SK-N-MC (cell line): ENCODE measurements at regions not wholly inside any gene's neighbourhood (a gene's known extent, or its start where the extent isn't known, plus 50 kb on each side); places are given as distances from the start of the nearest gene placed in this dataset.

Experiments
- EZH2 ChIP-seq: fragments of 200-600 bp; sonication (generic); IDR thresholded peaks from one replicate; pipeline ENCODE4 v1.6.1; 2017; ENCODE audit warnings: antibody characterized with exemption
- FOXP2 ChIP-seq: optimal IDR thresholded peaks from 2 replicates; pipeline ENCODE3; 2011; ENCODE audit warnings: mild to moderate bottlenecking, moderate library complexity; ENCODE audit not compliant: insufficient read depth; ENCODE audit errors: extremely low read length, control extremely low read depth
- POLR2AphosphoS5 ChIP-seq: IDR thresholded peaks from 2 replicates; pipeline ENCODE4 v1.6.1; 2012; ENCODE audit warnings: mild to moderate bottlenecking, low read depth, low read length, borderline replicate concordance

DNA sequence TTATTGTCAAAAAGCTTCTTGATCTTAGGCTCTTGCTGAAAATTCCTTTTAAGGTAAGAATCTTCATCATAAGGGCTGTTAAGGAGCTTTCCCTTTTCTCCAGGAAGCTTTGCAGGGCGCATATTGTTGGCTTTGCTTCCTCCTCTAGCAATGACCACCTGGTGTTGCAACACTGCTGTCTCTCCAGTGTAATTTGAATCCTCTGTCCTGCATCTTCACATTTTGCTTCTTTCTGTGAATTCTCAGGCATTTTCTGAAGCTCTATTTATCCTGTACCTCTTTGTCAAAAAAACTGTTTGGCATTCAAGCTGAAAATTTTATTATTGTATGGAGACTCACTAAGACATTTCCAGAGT is 533.1 kb upstream of the CHAC2 start:
- TF ChIP-seq EZH2: no peak
- no peak for TF ChIP-seq POLR2AphosphoS5
- no peak for TF ChIP-seq FOXP2
